NK-92 treated with Interleukin-12 subunit alpha and Interleukin-12 subunit beta, amount 100 ng/mL, for 24 hours (cell line): ENCODE measurements at regions not wholly inside any gene's neighbourhood (a gene's known extent, or its start where the extent isn't known, plus 50 kb on each side); places are given as distances from the start of the nearest gene placed in this dataset.

Source experiments
- DNase-seq: peaks from one replicate; lab custom pipeline; 2025; lab: John Stamatoyannopoulos, UW

GRCh38 chr19:28977826-28978225 is 235.1 kb downstream of the UQCRFS1 start:
- no peak for DNase-seq

- DNase-seq = no peak
These were observed 240.7 kb downstream of the UQCRFS1 start for GRCh38 chr19:28972058-28972852.

- no peak for DNase-seq
These were observed 241.4 kb downstream of the UQCRFS1 start for GRCh38 chr19:28971513-28971912.

- no peak for DNase-seq
These were observed 241.9 kb downstream of the UQCRFS1 start for GRCh38 chr19:28971049-28971448.

GRCh38 chr19:28968721-28969120 is 244.2 kb downstream of the UQCRFS1 start:
- DNase-seq = no peak

- no peak for DNase-seq
These were observed 246.1 kb downstream of the UQCRFS1 start for GRCh38 chr19:28966737-28967399.

- DNase-seq = no peak
These were observed 248.5 kb downstream of the UQCRFS1 start for GRCh38 chr19:28964500-28964899.

- DNase-seq = no peak
These were observed 249.3 kb downstream of the UQCRFS1 start for GRCh38 chr19:28963486-28964250.

GRCh38 chr19:28961772-28962500 is 251.0 kb downstream of the UQCRFS1 start:
- no peak for DNase-seq

- DNase-seq = no peak
These were observed 251.8 kb downstream of the UQCRFS1 start for GRCh38 chr19:28960986-28961705.

- DNase-seq = no peak
These were observed 252.4 kb downstream of the UQCRFS1 start for GRCh38 chr19:28960586-28960985.

- DNase-seq = no peak
These were observed 256.0 kb downstream of the UQCRFS1 start for GRCh38 chr19:28956961-28957360.

- no peak for DNase-seq
These were observed 256.5 kb downstream of the UQCRFS1 start for GRCh38 chr19:28956421-28956820.

- DNase-seq = no peak
These were observed 263.4 kb downstream of the UQCRFS1 start for GRCh38 chr19:28949535-28949934.

- DNase-seq = no peak
These were observed 263.9 kb downstream of the UQCRFS1 start for GRCh38 chr19:28949027-28949426.

- DNase-seq = no peak
These were observed 264.4 kb downstream of the UQCRFS1 start for GRCh38 chr19:28948566-28948965.

GRCh38 chr19:28948026-28948425 is 264.9 kb downstream of the UQCRFS1 start:
- DNase-seq = no peak

GRCh38 chr19:28943651-28944050 is 269.3 kb downstream of the UQCRFS1 start:
- DNase-seq = no peak

- DNase-seq = no peak
These were observed 271.1 kb downstream of the UQCRFS1 start for GRCh38 chr19:28941833-28942232.

GRCh38 chr19:28940751-28941500 is 272.0 kb downstream of the UQCRFS1 start:
- DNase-seq = no peak

- no peak for DNase-seq
These were observed 273.7 kb downstream of the UQCRFS1 start for GRCh38 chr19:28939236-28939635.
